Gastroesophageal sphincter (tissue), 4 donors: ENCODE measurements at regions not wholly inside any gene's neighbourhood (a gene's known extent, or its start where the extent isn't known, plus 50 kb on each side); places are given as distances from the start of the nearest gene placed in this dataset.
A peak's percentile ranks its signal among the peaks of the same experiment; 100 is the strongest.

Source experiments
- ATAC-seq: fragments of 150-250 bp; one replicate; pipeline ENCODE4 v1.9.1; 2016; ENCODE audit warnings: mild to moderate bottlenecking, moderate library complexity
- H3K27ac ChIP-seq, 4 donors: fragments of 200-600 bp; sonication (generic) in 3 of 4; 1 replicate in 3 of 4; 2 replicates in 1 of 4; pipeline ENCODE4 v1.5.1; 2016 to 2019
- H3K27me3 ChIP-seq: fragments of 200-600 bp; sonication (generic); one replicate; pipeline ENCODE4 v1.5.1; 2019
- H3K36me3 ChIP-seq, 2 donors: fragments of 200-600 bp; sonication (generic); one replicate each; pipeline ENCODE4 v1.5.1; 2019; ENCODE audit warnings: control low read depth in 1 of 2
- H3K4me1 ChIP-seq, 3 donors: fragments of 200-600 bp; sonication (generic); 1 replicate in 2 of 3; 2 replicates in 1 of 3; pipeline ENCODE4 v1.5.1; 2016 to 2019; ENCODE audit warnings: control low read depth in 2 of 3
- H3K4me3 ChIP-seq, 2 donors: fragments of 200-600 bp; sonication (generic); one replicate each; pipeline ENCODE4 v1.5.1; 2019; ENCODE audit warnings: mild to moderate bottlenecking in 1 of 2, moderate library complexity in 1 of 2
- H3K9me3 ChIP-seq, 3 donors: fragments of 200-600 bp; sonication (generic); one replicate each; pipeline ENCODE4 v1.5.1; 2017 to 2019; ENCODE audit warnings: control low read depth in 2 of 3
- EP300 ChIP-seq: sonication (generic); formaldehyde crosslinking; IDR thresholded peaks from one replicate; pipeline ENCODE4 v1.6.1; 2017; ENCODE audit warnings: antibody characterized with exemption, mild to moderate bottlenecking
- POLR2A ChIP-seq, 2 donors: fragments of 450-650 bp; IDR thresholded peaks; one replicate each; pipeline ENCODE4 v1.6.1; 2017; ENCODE audit warnings: antibody characterized with exemption in 2 of 2, mild to moderate bottlenecking in 2 of 2, moderate library complexity in 1 of 2
- POLR2AphosphoS5 ChIP-seq: sonication (generic); formaldehyde crosslinking; IDR thresholded peaks from one replicate; pipeline ENCODE4 v1.6.1; 2017; ENCODE audit warnings: antibody characterized with exemption
- WGBS, 2 donors: methylation state at CpG; one replicate each; pipeline ENCODE4 v1.1.5; 2018; ENCODE audit warnings: low coverage in 1 of 2; 5-methylcytosine and 5-hydroxymethylcytosine counted together
- TF ChIP-seq, protein P1 (sequence below), 4 experiments: fragments of 200-600 bp in 2 of 4; fragments of 450-650 bp in 2 of 4; sonication (generic) in 1 of 4; IDR thresholded peaks; one replicate each; pipeline ENCODE4 v1.5.1; 2017 to 2019; ENCODE audit warnings: antibody characterized with exemption in 4 of 4, mild to moderate bottlenecking in 2 of 4, moderate library complexity in 2 of 4

DNA sequence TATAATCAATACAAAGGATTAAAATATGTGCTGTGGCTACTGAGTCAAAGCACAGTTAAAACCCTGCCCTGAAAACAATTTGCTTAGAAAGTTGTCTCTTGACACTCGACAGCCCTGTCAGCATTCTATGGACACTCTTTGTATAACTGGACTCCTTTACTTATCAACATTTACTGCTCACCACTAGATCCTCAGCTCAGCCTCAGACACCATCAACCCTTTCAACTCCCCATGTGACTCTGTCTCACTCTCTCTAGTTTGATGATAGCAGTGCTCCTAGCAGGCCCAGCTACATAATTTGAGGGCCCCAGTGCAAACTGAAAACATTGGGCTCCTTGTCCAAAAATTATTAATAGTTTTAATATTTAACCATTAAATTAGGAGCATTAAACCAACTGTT, 181.8 kb downstream of the TENT5A start:
- Histone ChIP-seq H3K36me3 (no peaks in the 10 kb centered on the region), H3K4me1 (peaks cover 0 to 11% (median 0%) of the 10 kb centered on the region in 3 donors), H3K4me3 (no peak overlapping the region), H3K27me3 (no peaks in the 10 kb centered on the region), H3K27ac (no peak overlapping the region), H3K9me3 (no peaks in the 10 kb centered on the region)
- TF ChIP-seq EP300 (no peak), POLR2AphosphoS5 (no peak), POLR2A (IDR thresholded peaks at IDR 0.05) (no peak)
- TF ChIP-seq, protein P1, sequence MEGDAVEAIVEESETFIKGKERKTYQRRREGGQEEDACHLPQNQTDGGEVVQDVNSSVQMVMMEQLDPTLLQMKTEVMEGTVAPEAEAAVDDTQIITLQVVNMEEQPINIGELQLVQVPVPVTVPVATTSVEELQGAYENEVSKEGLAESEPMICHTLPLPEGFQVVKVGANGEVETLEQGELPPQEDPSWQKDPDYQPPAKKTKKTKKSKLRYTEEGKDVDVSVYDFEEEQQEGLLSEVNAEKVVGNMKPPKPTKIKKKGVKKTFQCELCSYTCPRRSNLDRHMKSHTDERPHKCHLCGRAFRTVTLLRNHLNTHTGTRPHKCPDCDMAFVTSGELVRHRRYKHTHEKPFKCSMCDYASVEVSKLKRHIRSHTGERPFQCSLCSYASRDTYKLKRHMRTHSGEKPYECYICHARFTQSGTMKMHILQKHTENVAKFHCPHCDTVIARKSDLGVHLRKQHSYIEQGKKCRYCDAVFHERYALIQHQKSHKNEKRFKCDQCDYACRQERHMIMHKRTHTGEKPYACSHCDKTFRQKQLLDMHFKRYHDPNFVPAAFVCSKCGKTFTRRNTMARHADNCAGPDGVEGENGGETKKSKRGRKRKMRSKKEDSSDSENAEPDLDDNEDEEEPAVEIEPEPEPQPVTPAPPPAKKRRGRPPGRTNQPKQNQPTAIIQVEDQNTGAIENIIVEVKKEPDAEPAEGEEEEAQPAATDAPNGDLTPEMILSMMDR (IDR thresholded peaks at IDR 0.05) = no peak
- ATAC-seq = no peak
- 80 to 92% methylated on average over 1 of the region's 1 CpG for WGBS, 2 donors

DNA sequence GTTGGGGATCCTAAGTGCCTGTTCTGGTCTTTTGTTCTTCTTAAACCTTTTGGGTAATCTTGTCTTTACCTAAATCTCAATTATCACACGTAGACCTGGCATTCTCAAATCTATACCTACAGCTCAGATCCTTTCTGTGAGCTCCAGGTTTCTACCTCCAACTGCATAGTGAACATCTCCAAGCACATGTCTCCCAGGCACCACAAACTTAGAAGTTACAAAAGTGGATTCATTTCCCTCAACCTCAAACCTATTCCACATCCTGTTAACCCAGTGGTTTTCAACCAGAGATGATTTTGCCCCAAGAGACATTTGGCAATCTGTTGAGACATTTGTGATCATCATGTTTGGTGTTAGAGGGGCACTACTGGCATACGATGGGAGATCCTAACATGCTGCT, 183.5 kb downstream of the TENT5A start:
- Histone ChIP-seq H3K27me3 (no peaks in the 10 kb centered on the region), H3K36me3 (no peaks in the 10 kb centered on the region), H3K4me3 (no peak overlapping the region), H3K9me3 (no peaks in the 10 kb centered on the region), H3K27ac (no peak overlapping the region), H3K4me1 (peaks cover 0 to 5% (median 0%) of the 10 kb centered on the region in 3 donors)
- no peak for ATAC-seq
- WGBS, 2 donors = 84 to 87% methylated on average over 2 of the region's 2 CpGs
- TF ChIP-seq EP300 (no peak), POLR2A (IDR thresholded peaks at IDR 0.05) (no peak), POLR2AphosphoS5 (no peak)
- TF ChIP-seq, protein P1 (IDR thresholded peaks at IDR 0.05) = no peak

DNA sequence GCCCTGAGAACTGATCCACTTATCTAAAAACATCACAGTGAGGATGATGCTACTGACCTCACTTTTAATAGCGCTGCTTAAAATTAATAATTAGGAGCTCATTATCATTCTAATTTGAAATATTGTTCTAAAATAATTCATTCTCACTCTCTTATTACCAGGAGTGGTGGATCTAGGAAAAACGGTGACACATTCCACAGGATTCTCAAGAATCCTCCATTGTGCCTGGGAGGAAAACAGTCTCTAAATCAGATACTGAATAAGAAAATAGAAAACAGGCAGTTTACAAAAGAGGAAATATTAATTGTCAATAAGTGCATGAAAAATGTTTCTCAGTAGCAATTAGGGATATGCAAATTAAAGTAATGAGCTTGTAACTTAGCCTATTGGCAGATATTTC, 187.4 kb downstream of the TENT5A start:
- Histone ChIP-seq H3K4me1 (peaks cover 0 to 19% (median 0%) of the 10 kb centered on the region in 3 donors), H3K4me3 (no peak overlapping the region), H3K27me3 (no peaks in the 10 kb centered on the region), H3K9me3 (no peaks in the 10 kb centered on the region), H3K27ac (no peak overlapping the region), H3K36me3 (no peaks in the 10 kb centered on the region)
- TF ChIP-seq POLR2AphosphoS5 (no peak), POLR2A (IDR thresholded peaks at IDR 0.05) (no peak), EP300 (no peak)
- TF ChIP-seq, protein P1 (IDR thresholded peaks at IDR 0.05) = no peak
- no peak for ATAC-seq
- 75 to 77% methylated on average over 2 of the region's 2 CpGs for WGBS, 2 donors

DNA sequence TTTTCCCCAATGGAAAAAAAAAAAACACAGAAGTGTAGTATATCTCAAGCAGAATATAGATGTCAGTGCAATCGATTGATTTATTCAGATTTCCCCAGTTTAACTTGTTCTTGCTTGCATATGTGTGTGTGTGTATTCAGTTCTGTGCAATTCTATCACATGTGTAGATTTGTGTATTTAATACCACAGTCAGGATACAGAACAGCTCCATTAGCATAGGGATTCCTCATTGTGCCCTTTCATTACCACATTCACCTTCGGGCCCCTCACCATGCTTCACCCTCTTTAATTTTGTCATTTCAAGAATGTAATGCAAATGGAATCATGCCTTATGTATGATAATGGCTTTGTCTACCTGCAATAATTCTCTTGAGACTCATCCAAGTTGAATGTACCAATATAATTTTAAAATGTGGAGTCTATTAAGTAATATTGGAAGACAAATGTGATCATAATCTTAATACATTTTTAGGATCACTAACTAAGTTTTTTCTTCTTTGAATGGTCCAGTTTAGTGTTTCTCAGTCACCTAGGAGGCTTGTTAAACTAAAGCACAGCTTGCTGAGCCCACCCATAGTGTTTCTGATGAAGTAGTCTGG, 187.9 kb downstream of the TENT5A start:
- no peak for ATAC-seq
- H3K9me3 ChIP-seq = no peaks in the 10 kb centered on the region
- TF ChIP-seq POLR2AphosphoS5 = no peak
- H3K4me3 ChIP-seq = no peak overlapping the region
- no peaks in the 10 kb centered on the region for H3K27me3 ChIP-seq
- H3K4me1 ChIP-seq = peaks cover 0 to 19% (median 0%) of the 10 kb centered on the region in 3 donors
- no peaks in the 10 kb centered on the region for H3K36me3 ChIP-seq
- no peak overlapping the region for H3K27ac ChIP-seq
- 81 to 95% methylated on average over 2 of the region's 2 CpGs for WGBS, 2 donors

DNA sequence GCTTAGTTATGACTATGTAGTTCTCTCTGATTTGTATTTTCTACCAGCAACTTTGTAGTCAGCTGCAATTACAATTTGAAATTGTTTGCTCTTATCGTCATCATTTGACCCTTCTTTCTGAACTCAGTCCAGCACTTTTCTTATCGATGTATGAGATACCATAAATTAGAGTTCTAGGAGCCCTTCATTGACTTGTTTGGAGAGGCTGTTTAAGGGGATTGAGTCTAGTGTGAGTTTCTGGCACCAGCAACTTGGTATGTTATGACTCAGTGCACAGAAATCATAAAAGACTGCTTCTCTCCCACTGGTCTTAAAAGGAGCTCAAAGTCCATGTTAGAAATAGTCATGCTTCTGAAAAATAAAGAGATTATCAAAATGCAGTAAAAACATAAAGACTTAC, 190.3 kb downstream of the TENT5A start:
- H3K36me3 ChIP-seq = no peaks in the 10 kb centered on the region
- no peaks in the 10 kb centered on the region for H3K27me3 ChIP-seq
- H3K4me1 ChIP-seq = peaks cover 0 to 19% (median 0%) of the 10 kb centered on the region in 3 donors
- no peaks in the 10 kb centered on the region for H3K9me3 ChIP-seq
- TF ChIP-seq EP300 = no peak
- TF ChIP-seq, protein P1 (IDR thresholded peaks at IDR 0.05) = no peak
- no peak for TF ChIP-seq POLR2AphosphoS5
- TF ChIP-seq POLR2A (IDR thresholded peaks at IDR 0.05) = no peak
- H3K27ac ChIP-seq = peak overlapping the region in 2 of 4 donors; percentile 12 to 33
- ATAC-seq = no peak
- WGBS, 2 donors = 3 to 35% methylated on average over 2 of the region's 2 CpGs
- no peak overlapping the region for H3K4me3 ChIP-seq
